ENCODE measurements at regions not wholly inside any gene's neighbourhood (a gene's known extent, or its start where the extent isn't known, plus 50 kb on each side); places are given as distances from the start of the nearest gene placed in this dataset.
"Not testable (repeated sequence)": the region's sequence is repeated elsewhere in the genome, so short reads cannot be mapped to it uniquely, and the experiment has no call there.

DNA sequence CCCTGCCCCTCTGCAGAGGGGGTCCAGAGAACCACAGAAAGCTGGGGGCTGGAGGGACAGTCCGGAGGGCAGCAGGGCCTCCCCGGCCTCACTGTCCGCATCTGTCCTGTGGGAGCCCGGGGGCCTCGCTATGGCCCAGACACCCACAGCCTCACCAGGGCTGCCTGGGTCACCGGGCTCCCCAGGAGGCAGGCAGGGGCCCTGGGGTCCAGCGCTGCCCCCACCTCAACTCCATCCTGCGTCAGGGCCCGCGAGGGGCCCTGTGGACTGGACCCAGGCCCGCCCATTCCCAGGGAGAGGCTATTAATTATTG lies 96.1 kb downstream of the POTEG start:
- not testable (repeated sequence) for TF ChIP-seq CTCF (conservative IDR thresholded peaks at IDR 0.05; ENCODE audit: low read depth, low read length); EZH2 (IDR thresholded peaks at IDR 0.05; ENCODE audit: borderline replicate concordance, low read depth, low read length, poor library complexity, severe bottlenecking)

All from A673 (cell line).